ENCODE measurements at regions not wholly inside any gene's neighbourhood (a gene's known extent, or its start where the extent isn't known, plus 50 kb on each side); places are given as distances from the start of the nearest gene placed in this dataset.

- Histone ChIP-seq H3K27me3 (ENCODE audit: control insufficient read depth in 1 of 2, insufficient read depth in 2 of 2, low read length in 1 of 2) (no peaks in the 10 kb centered on the region), H3K9me3 (ENCODE audit: control insufficient read depth, low read length) (no peaks in the 10 kb centered on the region), H3K4me1 (ENCODE audit: control insufficient read depth in 1 of 2, insufficient read depth in 2 of 2, low read length in 2 of 2) (no peaks in the 10 kb centered on the region), H3K27ac (ENCODE audit: low read depth in 1 of 2, low read length in 2 of 2) (no peak overlapping the region), H3K4me3 (ENCODE audit: low read length in 2 of 2) (no peak overlapping the region), H3K36me3 (ENCODE audit: control insufficient read depth in 1 of 2, insufficient read depth in 2 of 2, low read length in 1 of 2) (no peaks in the 10 kb centered on the region)
- ATAC-seq (ENCODE audit: low FRiP score): no peak
- DNase-seq: no peak
- intact Hi-C loops (cut with DNase I): no loop called here
- WGBS, 2 donors: 93 to 97% methylated on average over 7 of the region's 7 CpGs
These were observed 569.1 kb downstream of the ACTL7B start for GRCh38 chr9:108286638-108287206.

GRCh38 chr9:108283696-108284095 lies 572.1 kb downstream of the ACTL7B start:
- intact Hi-C loops (cut with DNase I): no loop called here
- 29 to 33% methylated on average over 6 of the region's 6 CpGs for WGBS, 2 donors
- Histone ChIP-seq H3K27ac (ENCODE audit: low read depth in 1 of 2, low read length in 2 of 2) (no peak overlapping the region), H3K9me3 (ENCODE audit: control insufficient read depth, low read length) (no peaks in the 10 kb centered on the region), H3K4me3 (ENCODE audit: low read length in 2 of 2) (no peak overlapping the region), H3K27me3 (ENCODE audit: control insufficient read depth in 1 of 2, insufficient read depth in 2 of 2, low read length in 1 of 2) (no peaks in the 10 kb centered on the region), H3K4me1 (ENCODE audit: control insufficient read depth in 1 of 2, insufficient read depth in 2 of 2, low read length in 2 of 2) (no peaks in the 10 kb centered on the region), H3K36me3 (ENCODE audit: control insufficient read depth in 1 of 2, insufficient read depth in 2 of 2, low read length in 1 of 2) (no peaks in the 10 kb centered on the region)
- DNase-seq: no peak
- no peak for ATAC-seq (ENCODE audit: low FRiP score)

- H3K27ac ChIP-seq (ENCODE audit: low read depth in 1 of 2, low read length in 2 of 2): no peak overlapping the region
- intact Hi-C loops (cut with DNase I): no loop called here
- no peaks in the 10 kb centered on the region for H3K4me1 ChIP-seq (ENCODE audit: control insufficient read depth in 1 of 2, insufficient read depth in 2 of 2, low read length in 2 of 2)
- 79 to 83% methylated on average over 4 of the region's 4 CpGs for WGBS, 2 donors
- no peak overlapping the region for H3K4me3 ChIP-seq (ENCODE audit: low read length in 2 of 2)
- DNase-seq (no peak), ATAC-seq (ENCODE audit: low FRiP score) (no peak)
- no peaks in the 10 kb centered on the region for H3K9me3 ChIP-seq (ENCODE audit: control insufficient read depth, low read length)
- no peaks in the 10 kb centered on the region for H3K27me3 ChIP-seq (ENCODE audit: control insufficient read depth in 1 of 2, insufficient read depth in 2 of 2, low read length in 1 of 2)
- no peaks in the 10 kb centered on the region for H3K36me3 ChIP-seq (ENCODE audit: control insufficient read depth in 1 of 2, insufficient read depth in 2 of 2, low read length in 1 of 2)
These were observed 572.9 kb downstream of the ACTL7B start for GRCh38 chr9:108282872-108283271.

GRCh38 chr9:108281696-108282095 lies 574.1 kb downstream of the ACTL7B start:
- WGBS, 2 donors: 88 to 89% methylated on average over 1 of the region's 1 CpG
- no peak for ATAC-seq (ENCODE audit: low FRiP score)
- Histone ChIP-seq H3K4me1 (ENCODE audit: control insufficient read depth in 1 of 2, insufficient read depth in 2 of 2, low read length in 2 of 2) (no peaks in the 10 kb centered on the region), H3K36me3 (ENCODE audit: control insufficient read depth in 1 of 2, insufficient read depth in 2 of 2, low read length in 1 of 2) (no peaks in the 10 kb centered on the region), H3K4me3 (ENCODE audit: low read length in 2 of 2) (no peak overlapping the region), H3K9me3 (ENCODE audit: control insufficient read depth, low read length) (no peaks in the 10 kb centered on the region), H3K27ac (ENCODE audit: low read depth in 1 of 2, low read length in 2 of 2) (no peak overlapping the region), H3K27me3 (ENCODE audit: control insufficient read depth in 1 of 2, insufficient read depth in 2 of 2, low read length in 1 of 2) (no peaks in the 10 kb centered on the region)
- intact Hi-C loops (cut with DNase I): no loop called here
- DNase-seq: no peak

- intact Hi-C loops (cut with DNase I): no loop called here
- H3K36me3 ChIP-seq (ENCODE audit: control insufficient read depth in 1 of 2, insufficient read depth in 2 of 2, low read length in 1 of 2): no peaks in the 10 kb centered on the region
- H3K4me3 ChIP-seq (ENCODE audit: low read length in 2 of 2): no peak overlapping the region
- DNase-seq (no peak), ATAC-seq (ENCODE audit: low FRiP score) (no peak)
- no peaks in the 10 kb centered on the region for H3K27me3 ChIP-seq (ENCODE audit: control insufficient read depth in 1 of 2, insufficient read depth in 2 of 2, low read length in 1 of 2)
- H3K27ac ChIP-seq (ENCODE audit: low read depth in 1 of 2, low read length in 2 of 2): no peak overlapping the region
- no peaks in the 10 kb centered on the region for H3K4me1 ChIP-seq (ENCODE audit: control insufficient read depth in 1 of 2, insufficient read depth in 2 of 2, low read length in 2 of 2)
- no peaks in the 10 kb centered on the region for H3K9me3 ChIP-seq (ENCODE audit: control insufficient read depth, low read length)
These were observed 577.4 kb downstream of the ACTL7B start for GRCh38 chr9:108278341-108278740.

- Histone ChIP-seq H3K36me3 (ENCODE audit: control insufficient read depth in 1 of 2, insufficient read depth in 2 of 2, low read length in 1 of 2) (no peaks in the 10 kb centered on the region), H3K27ac (ENCODE audit: low read depth in 1 of 2, low read length in 2 of 2) (no peak overlapping the region), H3K4me1 (ENCODE audit: control insufficient read depth in 1 of 2, insufficient read depth in 2 of 2, low read length in 2 of 2) (no peaks in the 10 kb centered on the region), H3K4me3 (ENCODE audit: low read length in 2 of 2) (no peak overlapping the region), H3K9me3 (ENCODE audit: control insufficient read depth, low read length) (no peaks in the 10 kb centered on the region), H3K27me3 (ENCODE audit: control insufficient read depth in 1 of 2, insufficient read depth in 2 of 2, low read length in 1 of 2) (no peaks in the 10 kb centered on the region)
- ATAC-seq (ENCODE audit: low FRiP score): no peak
- intact Hi-C loops (cut with DNase I): no loop called here
- no peak for DNase-seq
These were observed 578.6 kb downstream of the ACTL7B start for GRCh38 chr9:108277216-108277615.

GRCh38 chr9:108275906-108276305 lies 579.9 kb downstream of the ACTL7B start:
- 85 to 86% methylated on average over 2 of the region's 2 CpGs for WGBS, 2 donors
- DNase-seq (no peak), ATAC-seq (ENCODE audit: low FRiP score) (no peak)
- H3K4me3 ChIP-seq (ENCODE audit: low read length in 2 of 2): no peak overlapping the region
- no peak overlapping the region for H3K27ac ChIP-seq (ENCODE audit: low read depth in 1 of 2, low read length in 2 of 2)
- no peaks in the 10 kb centered on the region for H3K36me3 ChIP-seq (ENCODE audit: control insufficient read depth in 1 of 2, insufficient read depth in 2 of 2, low read length in 1 of 2)
- no peaks in the 10 kb centered on the region for H3K4me1 ChIP-seq (ENCODE audit: control insufficient read depth in 1 of 2, insufficient read depth in 2 of 2, low read length in 2 of 2)
- no peaks in the 10 kb centered on the region for H3K27me3 ChIP-seq (ENCODE audit: control insufficient read depth in 1 of 2, insufficient read depth in 2 of 2, low read length in 1 of 2)
- no peaks in the 10 kb centered on the region for H3K9me3 ChIP-seq (ENCODE audit: control insufficient read depth, low read length)
- intact Hi-C loops (cut with DNase I): no loop called here

- WGBS, 2 donors: 79 to 85% methylated on average over 5 of the region's 5 CpGs
These were observed 580.8 kb downstream of the ACTL7B start for GRCh38 chr9:108274971-108275370.

GRCh38 chr9:108273988-108274387 lies 581.8 kb downstream of the ACTL7B start:
- Histone ChIP-seq H3K27ac (ENCODE audit: low read depth in 1 of 2, low read length in 2 of 2) (no peak overlapping the region), H3K4me3 (ENCODE audit: low read length in 2 of 2) (no peak overlapping the region), H3K4me1 (ENCODE audit: control insufficient read depth in 1 of 2, insufficient read depth in 2 of 2, low read length in 2 of 2) (no peaks in the 10 kb centered on the region), H3K27me3 (ENCODE audit: control insufficient read depth in 1 of 2, insufficient read depth in 2 of 2, low read length in 1 of 2) (no peaks in the 10 kb centered on the region), H3K9me3 (ENCODE audit: control insufficient read depth, low read length) (no peaks in the 10 kb centered on the region), H3K36me3 (ENCODE audit: control insufficient read depth in 1 of 2, insufficient read depth in 2 of 2, low read length in 1 of 2) (no peaks in the 10 kb centered on the region)
- ATAC-seq (ENCODE audit: low FRiP score) (no peak), DNase-seq (no peak)
- intact Hi-C loops (cut with DNase I): loop anchor here in 1 of 2 donors (5.0 kb wide), 1 partner anchor 787 kb away; the partner anchor contains the start of gene KLF4
- 91 to 96% methylated on average over 2 of the region's 2 CpGs for WGBS, 2 donors

More at GRCh38 chr9:108274971-108275370, 580.8 kb downstream of the ACTL7B start:
- Histone ChIP-seq H3K4me3 (ENCODE audit: low read length in 2 of 2) (no peak overlapping the region), H3K4me1 (ENCODE audit: control insufficient read depth in 1 of 2, insufficient read depth in 2 of 2, low read length in 2 of 2) (no peaks in the 10 kb centered on the region), H3K9me3 (ENCODE audit: control insufficient read depth, low read length) (no peaks in the 10 kb centered on the region), H3K36me3 (ENCODE audit: control insufficient read depth in 1 of 2, insufficient read depth in 2 of 2, low read length in 1 of 2) (no peaks in the 10 kb centered on the region), H3K27ac (ENCODE audit: low read depth in 1 of 2, low read length in 2 of 2) (no peak overlapping the region), H3K27me3 (ENCODE audit: control insufficient read depth in 1 of 2, insufficient read depth in 2 of 2, low read length in 1 of 2) (no peaks in the 10 kb centered on the region)
- no peak for ATAC-seq (ENCODE audit: low FRiP score)
- intact Hi-C loops (cut with DNase I): loop anchor here in 1 of 2 donors (5.0 kb wide), 1 partner anchor 788 kb away; the partner anchor contains the start of gene KLF4
- DNase-seq: no peak
